GM23248 (cell line): ENCODE measurements at regions not wholly inside any gene's neighbourhood (a gene's known extent, or its start where the extent isn't known, plus 50 kb on each side); places are given as distances from the start of the nearest gene placed in this dataset.

Source experiments
- EZH2 ChIP-seq: fragments of 200-600 bp; sonication (generic); IDR thresholded peaks from 2 replicates; pipeline ENCODE4 v1.6.1; 2018; ENCODE audit warnings: antibody characterized with exemption, mild to moderate bottlenecking; ENCODE audit not compliant: insufficient read depth, poor library complexity, severe bottlenecking
- EZH2phosphoT487 ChIP-seq: fragments of 200-600 bp; sonication (generic); IDR thresholded peaks from 2 replicates; pipeline ENCODE4 v1.6.1; 2018; ENCODE audit warnings: antibody characterized with exemption, moderate library complexity, mild to moderate bottlenecking, low read depth; ENCODE audit not compliant: insufficient read depth

- TF ChIP-seq EZH2phosphoT487 (no peak), EZH2 (no peak)
Measured at GRCh38 chr1:244952280-244952933, 88.1 kb upstream of the HNRNPU start.
